ENCODE measurements at regions not wholly inside any gene's neighbourhood (a gene's known extent, or its start where the extent isn't known, plus 50 kb on each side); places are given as distances from the start of the nearest gene placed in this dataset.
A peak's percentile ranks its signal among the peaks of the same experiment; 100 is the strongest.
"Not testable (repeated sequence)": the region's sequence is repeated elsewhere in the genome, so short reads cannot be mapped to it uniquely, and the experiment has no call there.

DNA sequence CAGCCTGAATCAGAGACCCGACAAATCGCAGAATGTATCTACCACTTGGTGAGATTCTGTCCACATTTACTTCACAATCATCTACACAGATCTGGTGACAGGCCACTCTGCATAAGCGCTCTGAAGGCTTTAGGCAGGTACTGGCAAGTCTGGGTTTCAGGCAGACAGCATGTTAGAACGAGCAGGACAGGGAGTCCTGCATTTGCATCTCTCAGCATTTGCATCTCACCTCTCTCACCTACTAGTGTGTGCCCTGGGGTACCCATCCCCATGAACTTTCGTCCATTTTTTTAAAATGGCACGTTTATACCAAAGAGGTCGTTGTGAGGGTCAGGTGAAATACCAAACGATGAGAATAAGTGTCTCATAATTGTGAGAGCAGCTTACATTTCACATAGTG, 108.2 kb downstream of the SPATA31A1 start:
- H3K9me3 Mint-ChIP-seq; DNase-seq; POLR2A ChIA-PET (ENCODE audit: partially characterized antibody); H3K36me3 Mint-ChIP-seq; H3K27me3 ChIP-seq (ENCODE audit: insufficient read depth, low read length); CTCF ChIA-PET (ENCODE audit: partially characterized antibody); H3K27ac ChIP-seq (ENCODE audit: low read depth, low read length); H3K4me3 ChIP-seq (ENCODE audit: low read length in 2 of 2); H3K9me3 ChIP-seq (ENCODE audit: control insufficient read depth in 1 of 2, low read length in 2 of 2); H3K4me1 ChIP-seq (ENCODE audit: insufficient read depth, low read length); H3K27ac Mint-ChIP-seq; H3K27me3 Mint-ChIP-seq; H3K4me1 Mint-ChIP-seq; intact Hi-C loops (cut with micrococcal nuclease); H3K36me3 ChIP-seq (ENCODE audit: insufficient read depth, low read length): not testable (repeated sequence)
- peak overlapping the region; percentile 18 to 99 (median 96) for H3K4me3 Mint-ChIP-seq

DNA sequence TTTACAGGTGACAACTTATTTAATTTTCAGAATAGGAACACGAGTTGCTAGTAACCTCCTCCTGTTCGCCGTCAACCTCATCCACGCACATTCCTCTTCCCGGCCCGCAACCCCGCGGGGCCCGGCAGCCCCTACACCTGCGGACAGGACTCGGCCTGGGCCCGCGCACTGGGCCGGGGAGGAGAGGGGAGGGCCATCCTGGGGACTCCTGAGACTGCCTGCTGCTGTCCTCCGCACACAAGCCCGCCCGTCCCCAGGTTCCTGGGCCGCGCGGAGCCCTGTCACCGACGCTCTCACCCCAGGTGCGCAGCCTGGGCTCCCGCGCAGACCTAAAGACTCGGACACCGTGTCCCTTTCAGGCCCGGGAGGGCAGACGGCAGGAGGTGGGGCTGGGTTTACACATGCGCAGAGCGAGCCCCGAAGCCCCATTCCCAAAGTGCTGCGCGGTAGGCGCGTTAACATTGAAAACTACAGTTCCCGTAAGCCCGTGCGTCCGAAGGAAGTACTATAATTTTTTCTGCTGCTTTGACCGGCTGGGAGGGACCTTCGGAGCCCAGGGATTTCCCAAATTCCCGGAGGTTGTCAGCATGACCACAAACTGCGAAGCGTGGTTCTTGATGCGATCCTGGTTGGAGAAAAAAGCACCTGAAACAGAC, 108.8 kb downstream of the SPATA31A1 start:
- CTCF ChIA-PET (ENCODE audit: partially characterized antibody); H3K9me3 Mint-ChIP-seq; H3K27ac ChIP-seq (ENCODE audit: low read depth, low read length); H3K36me3 ChIP-seq (ENCODE audit: insufficient read depth, low read length); H3K36me3 Mint-ChIP-seq; H3K27me3 Mint-ChIP-seq; intact Hi-C loops (cut with micrococcal nuclease); H3K9me3 ChIP-seq (ENCODE audit: control insufficient read depth in 1 of 2, low read length in 2 of 2); H3K4me1 Mint-ChIP-seq; H3K27me3 ChIP-seq (ENCODE audit: insufficient read depth, low read length); H3K4me1 ChIP-seq (ENCODE audit: insufficient read depth, low read length); POLR2A ChIA-PET (ENCODE audit: partially characterized antibody): not testable (repeated sequence)
- DNase-seq: peak; percentile 39 to 72 (median 69)
- Mint-ChIP-seq H3K4me3 (peak overlapping the region; percentile 93 to 99 (median 96)), H3K27ac (peak overlapping the region; percentile 52 to 94 (median 88))
- H3K4me3 ChIP-seq (ENCODE audit: low read length in 2 of 2): peak overlapping the region in 1 of 2 donors; percentile 43

DNA sequence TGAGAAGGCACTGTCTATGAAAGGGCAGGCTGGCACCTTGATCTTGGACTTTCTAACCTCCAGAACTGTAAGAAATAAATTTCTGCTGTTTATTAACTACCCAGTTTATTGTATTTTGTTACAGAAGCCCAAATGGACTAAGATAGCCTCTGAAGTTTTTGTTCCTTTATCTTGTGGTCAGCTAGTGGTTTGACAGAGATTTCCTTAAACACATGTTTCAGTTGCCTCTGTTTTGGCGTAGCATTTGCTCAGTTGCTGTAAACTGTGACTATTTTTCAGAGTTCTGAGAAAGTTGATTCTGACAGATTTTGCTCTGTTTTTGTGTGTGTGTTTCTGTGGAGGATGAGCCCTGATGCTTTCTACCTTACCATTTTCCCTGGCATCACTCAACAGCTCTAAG, 119.0 kb downstream of the SPATA31A1 start:
- H3K9me3 ChIP-seq (ENCODE audit: control insufficient read depth in 1 of 2, low read length in 2 of 2); H3K9me3 Mint-ChIP-seq; H3K27ac Mint-ChIP-seq; H3K27me3 Mint-ChIP-seq; H3K4me3 ChIP-seq (ENCODE audit: low read length in 2 of 2); DNase-seq; intact Hi-C loops (cut with micrococcal nuclease); H3K27ac ChIP-seq (ENCODE audit: low read depth, low read length); H3K4me1 ChIP-seq (ENCODE audit: insufficient read depth, low read length); POLR2A ChIA-PET (ENCODE audit: partially characterized antibody); H3K27me3 ChIP-seq (ENCODE audit: insufficient read depth, low read length); H3K4me1 Mint-ChIP-seq; H3K36me3 ChIP-seq (ENCODE audit: insufficient read depth, low read length); H3K36me3 Mint-ChIP-seq; H3K4me3 Mint-ChIP-seq; CTCF ChIA-PET (ENCODE audit: partially characterized antibody): not testable (repeated sequence)

DNA sequence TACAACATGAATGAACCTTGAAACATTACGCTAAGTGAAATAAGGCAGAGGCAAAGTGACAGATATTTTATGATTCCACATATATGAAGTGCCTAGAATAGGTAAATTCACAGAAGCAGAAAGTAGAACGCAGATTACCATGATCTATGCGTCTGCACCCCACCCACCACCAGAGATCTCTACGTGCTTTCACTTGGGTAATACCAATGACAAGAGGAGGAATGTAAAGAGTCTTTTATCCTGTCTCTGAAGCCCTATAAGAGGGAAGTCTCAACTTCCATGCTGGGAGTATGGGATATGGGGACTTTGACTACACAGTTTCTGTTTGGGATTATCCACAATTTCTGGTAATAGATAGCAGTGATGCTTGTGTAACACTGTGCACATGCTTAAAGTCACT, 127.6 kb downstream of the SPATA31A1 start:
- H3K27me3 ChIP-seq (ENCODE audit: insufficient read depth, low read length); H3K4me1 ChIP-seq (ENCODE audit: insufficient read depth, low read length); H3K36me3 Mint-ChIP-seq; intact Hi-C loops (cut with micrococcal nuclease); H3K36me3 ChIP-seq (ENCODE audit: insufficient read depth, low read length); H3K4me1 Mint-ChIP-seq; H3K4me3 Mint-ChIP-seq; H3K9me3 Mint-ChIP-seq; H3K9me3 ChIP-seq (ENCODE audit: control insufficient read depth in 1 of 2, low read length in 2 of 2); H3K27me3 Mint-ChIP-seq; POLR2A ChIA-PET (ENCODE audit: partially characterized antibody); H3K27ac Mint-ChIP-seq; H3K4me3 ChIP-seq (ENCODE audit: low read length in 2 of 2); DNase-seq; H3K27ac ChIP-seq (ENCODE audit: low read depth, low read length); CTCF ChIA-PET (ENCODE audit: partially characterized antibody): not testable (repeated sequence)

DNA sequence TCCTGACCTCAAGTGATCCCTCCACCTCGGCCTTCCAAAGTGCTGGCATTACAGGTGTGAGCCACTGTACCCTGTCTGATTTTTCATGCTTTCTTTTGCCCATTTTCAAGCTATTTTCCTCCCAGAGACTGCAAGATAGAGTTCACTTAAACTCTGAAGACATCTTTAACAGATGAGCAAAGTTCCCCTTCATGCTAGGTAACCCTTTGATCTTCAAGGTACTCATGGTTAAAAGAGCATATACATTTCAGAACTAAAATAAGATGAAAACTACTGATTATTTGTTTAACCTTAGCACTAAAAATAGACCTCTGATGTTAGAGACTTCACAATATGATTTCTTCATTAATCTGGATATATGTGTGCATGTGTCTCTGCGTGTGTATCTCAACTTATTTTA, 128.4 kb downstream of the SPATA31A1 start:
- H3K27me3 Mint-ChIP-seq; CTCF ChIA-PET (ENCODE audit: partially characterized antibody); H3K27me3 ChIP-seq (ENCODE audit: insufficient read depth, low read length); H3K36me3 ChIP-seq (ENCODE audit: insufficient read depth, low read length); H3K4me1 Mint-ChIP-seq; H3K4me3 ChIP-seq (ENCODE audit: low read length in 2 of 2); H3K4me1 ChIP-seq (ENCODE audit: insufficient read depth, low read length); H3K27ac ChIP-seq (ENCODE audit: low read depth, low read length); H3K4me3 Mint-ChIP-seq; intact Hi-C loops (cut with micrococcal nuclease); H3K36me3 Mint-ChIP-seq; POLR2A ChIA-PET (ENCODE audit: partially characterized antibody); H3K9me3 Mint-ChIP-seq; H3K9me3 ChIP-seq (ENCODE audit: control insufficient read depth in 1 of 2, low read length in 2 of 2); DNase-seq; H3K27ac Mint-ChIP-seq: not testable (repeated sequence)

DNA sequence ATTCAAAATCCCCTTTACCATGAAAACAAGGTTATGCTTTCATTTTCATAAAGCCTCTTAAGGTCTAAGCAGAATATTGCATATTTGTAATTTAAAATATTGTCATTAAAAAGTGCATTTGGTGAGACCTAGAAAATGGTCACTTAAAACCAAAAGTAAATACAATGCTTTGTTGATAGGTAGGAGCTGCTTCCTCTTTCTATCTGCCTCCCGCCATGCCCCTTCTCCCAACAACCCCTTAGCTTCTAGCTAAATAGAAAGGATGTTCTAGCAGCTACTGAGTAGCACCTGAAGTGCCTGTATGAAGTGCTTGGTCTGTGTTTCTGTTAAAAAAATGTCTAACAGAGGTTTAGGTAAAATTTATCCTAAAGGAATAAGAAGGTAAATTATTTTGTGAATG, 128.8 kb downstream of the SPATA31A1 start:
- H3K27ac ChIP-seq (ENCODE audit: low read depth, low read length); intact Hi-C loops (cut with micrococcal nuclease); H3K27me3 ChIP-seq (ENCODE audit: insufficient read depth, low read length); H3K27ac Mint-ChIP-seq; POLR2A ChIA-PET (ENCODE audit: partially characterized antibody); CTCF ChIA-PET (ENCODE audit: partially characterized antibody); H3K4me3 Mint-ChIP-seq; H3K9me3 ChIP-seq (ENCODE audit: control insufficient read depth in 1 of 2, low read length in 2 of 2); H3K36me3 ChIP-seq (ENCODE audit: insufficient read depth, low read length); H3K4me1 Mint-ChIP-seq; H3K27me3 Mint-ChIP-seq; H3K4me1 ChIP-seq (ENCODE audit: insufficient read depth, low read length); H3K36me3 Mint-ChIP-seq; H3K4me3 ChIP-seq (ENCODE audit: low read length in 2 of 2); H3K9me3 Mint-ChIP-seq; DNase-seq: not testable (repeated sequence)

DNA sequence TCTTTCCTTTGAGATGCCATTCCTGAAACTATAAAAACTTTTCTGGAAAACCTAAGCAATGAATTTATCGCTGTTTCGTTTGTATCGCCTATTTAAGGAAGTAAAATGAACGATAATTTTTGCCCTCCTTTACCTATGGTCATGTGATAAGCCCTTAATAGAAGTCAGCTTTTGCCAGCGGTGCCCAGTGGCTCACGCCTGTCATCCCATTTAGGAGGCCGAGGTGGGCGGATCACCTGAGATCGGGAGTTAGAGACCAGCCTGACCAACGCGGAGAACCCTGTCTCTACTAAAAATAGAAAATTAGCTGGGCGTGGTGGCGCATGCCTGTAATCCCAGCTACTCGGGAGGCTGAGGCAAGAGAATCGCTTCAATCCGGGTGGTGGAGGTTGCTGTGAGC, 132.0 kb downstream of the SPATA31A1 start:
- H3K4me1 Mint-ChIP-seq; H3K4me3 ChIP-seq (ENCODE audit: low read length in 2 of 2); POLR2A ChIA-PET (ENCODE audit: partially characterized antibody); H3K27ac ChIP-seq (ENCODE audit: low read depth, low read length); DNase-seq; H3K4me3 Mint-ChIP-seq; H3K27me3 ChIP-seq (ENCODE audit: insufficient read depth, low read length); H3K9me3 ChIP-seq (ENCODE audit: control insufficient read depth in 1 of 2, low read length in 2 of 2); CTCF ChIA-PET (ENCODE audit: partially characterized antibody); H3K4me1 ChIP-seq (ENCODE audit: insufficient read depth, low read length); intact Hi-C loops (cut with micrococcal nuclease); H3K36me3 ChIP-seq (ENCODE audit: insufficient read depth, low read length); H3K27me3 Mint-ChIP-seq; H3K36me3 Mint-ChIP-seq; H3K9me3 Mint-ChIP-seq; H3K27ac Mint-ChIP-seq: not testable (repeated sequence)

DNA sequence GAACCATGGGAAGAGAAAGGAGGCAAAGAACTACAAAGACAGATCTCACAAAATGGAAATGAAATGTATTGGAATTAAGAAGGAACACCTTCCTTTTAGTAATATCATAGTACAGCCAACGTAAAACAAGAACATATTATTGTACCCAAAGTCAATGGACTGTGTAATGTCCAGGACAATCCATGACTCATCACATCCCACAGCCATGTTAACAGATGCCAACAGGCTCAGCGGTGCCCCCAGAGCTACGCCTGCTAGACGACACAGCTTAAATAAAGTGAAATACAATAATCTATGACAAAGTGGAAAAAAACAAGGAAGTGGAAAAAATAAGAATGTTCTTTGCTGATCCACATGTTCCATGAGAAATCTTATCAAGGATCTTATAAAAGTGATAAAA, 140.8 kb downstream of the SPATA31A1 start:
- H3K4me3 Mint-ChIP-seq; intact Hi-C loops (cut with micrococcal nuclease); H3K4me3 ChIP-seq (ENCODE audit: low read length in 2 of 2); H3K4me1 Mint-ChIP-seq; DNase-seq; H3K27me3 Mint-ChIP-seq; POLR2A ChIA-PET (ENCODE audit: partially characterized antibody); CTCF ChIA-PET (ENCODE audit: partially characterized antibody); H3K9me3 ChIP-seq (ENCODE audit: control insufficient read depth in 1 of 2, low read length in 2 of 2); H3K36me3 Mint-ChIP-seq; H3K36me3 ChIP-seq (ENCODE audit: insufficient read depth, low read length); H3K4me1 ChIP-seq (ENCODE audit: insufficient read depth, low read length); H3K9me3 Mint-ChIP-seq; H3K27ac ChIP-seq (ENCODE audit: low read depth, low read length); H3K27me3 ChIP-seq (ENCODE audit: insufficient read depth, low read length); H3K27ac Mint-ChIP-seq: not testable (repeated sequence)

Data from CD4-positive, alpha-beta memory T cell (primary cell).